Mesenchymal stem cell (in vitro differentiated cells and primary cell): ENCODE measurements at regions not wholly inside any gene's neighbourhood (a gene's known extent, or its start where the extent isn't known, plus 50 kb on each side); places are given as distances from the start of the nearest gene placed in this dataset.
"Not testable (repeated sequence)": the region's sequence is repeated elsewhere in the genome, so short reads cannot be mapped to it uniquely, and the experiment has no call there.

Experiments
- DNase-seq: peaks from one replicate; pipeline ENCODE4 v3.0.0-alpha.2; 2013
- H2AFZ ChIP-seq: one replicate; pipeline ENCODE4 v1.6.1; 2013; ENCODE audit warnings: low read depth, mild to moderate bottlenecking, control low read depth, inconsistent platforms, low read length, moderate library complexity
- H2AK5ac ChIP-seq: 2 replicates; pipeline ENCODE4 v1.6.1; 2013; ENCODE audit warnings: low read length, moderate library complexity, mild to moderate bottlenecking, inconsistent platforms; ENCODE audit not compliant: severe bottlenecking
- H2BK120ac ChIP-seq: one replicate; pipeline ENCODE4 v1.6.1; 2013; ENCODE audit warnings: low read depth, mild to moderate bottlenecking, inconsistent platforms, low read length, moderate library complexity
- H2BK12ac ChIP-seq, 2 experiments: one replicate each; pipeline ENCODE4 v1.6.1; 2013; ENCODE audit warnings: inconsistent platforms in 2 of 2, low read length in 2 of 2, mild to moderate bottlenecking in 2 of 2, moderate library complexity in 2 of 2, control low read depth in 1 of 2
- H2BK15ac ChIP-seq: one replicate; pipeline ENCODE4 v1.6.1; 2013; ENCODE audit warnings: mild to moderate bottlenecking, low read depth, inconsistent platforms; ENCODE audit not compliant: poor library complexity, severe bottlenecking
- H2BK5ac ChIP-seq: 2 replicates; pipeline ENCODE4 v1.6.1; 2013; ENCODE audit warnings: low read depth, mild to moderate bottlenecking, low read length, control low read depth, inconsistent platforms; ENCODE audit not compliant: poor library complexity, severe bottlenecking
- H3K14ac ChIP-seq, 2 experiments: one replicate each; pipeline ENCODE4 v1.6.1; 2013; ENCODE audit warnings: inconsistent platforms in 2 of 2, low read length in 2 of 2, control low read depth in 1 of 2, mild to moderate bottlenecking in 1 of 2, moderate library complexity in 1 of 2
- H3K18ac ChIP-seq, 2 experiments: one replicate each; pipeline ENCODE4 v1.6.1; 2013; ENCODE audit warnings: inconsistent platforms in 2 of 2, low read length in 2 of 2, control low read depth in 1 of 2, low read depth in 1 of 2, mild to moderate bottlenecking in 1 of 2
- H3K23ac ChIP-seq, 2 experiments: one replicate each; pipeline ENCODE4 v1.6.1; 2013; ENCODE audit warnings: inconsistent platforms in 2 of 2, low read length in 2 of 2, mild to moderate bottlenecking in 2 of 2, moderate library complexity in 2 of 2, control low read depth in 1 of 2
- H3K27ac ChIP-seq: 2 replicates; pipeline ENCODE4 v1.5.1; 2013; ENCODE audit warnings: mild to moderate bottlenecking, moderate library complexity, low read length, control low read depth, inconsistent platforms; ENCODE audit not compliant: poor library complexity, severe bottlenecking
- H3K27me3 ChIP-seq, 2 experiments: 2 replicates each; pipeline versions ENCODE4 v1.6.1 to v1.7.0; 2013; ENCODE audit warnings: low read length in 2 of 2, mild to moderate bottlenecking in 2 of 2, moderate library complexity in 2 of 2, control low read depth in 1 of 2, inconsistent platforms in 1 of 2; ENCODE audit not compliant: control insufficient read depth in 1 of 2, insufficient read depth in 1 of 2
- H3K36me3 ChIP-seq, 2 experiments: 2 replicates each; pipeline versions ENCODE4 v1.6.1 to v1.7.0; 2013; ENCODE audit warnings: low read length in 2 of 2, control low read depth in 1 of 2, inconsistent platforms in 1 of 2, low read depth in 1 of 2, mild to moderate bottlenecking in 1 of 2; ENCODE audit not compliant: insufficient read depth in 2 of 2, control insufficient read depth in 1 of 2
- H3K4ac ChIP-seq, 2 experiments: one replicate each; pipeline ENCODE4 v1.6.1; 2013; ENCODE audit warnings: inconsistent platforms in 2 of 2, low read length in 2 of 2, mild to moderate bottlenecking in 2 of 2, moderate library complexity in 2 of 2, control low read depth in 1 of 2, low read depth in 1 of 2
- H3K4me1 ChIP-seq: 2 replicates; pipeline ENCODE4 v1.6.1; 2013; ENCODE audit warnings: low read depth, low read length, control low read depth; ENCODE audit not compliant: control insufficient read depth, insufficient read depth
- H3K4me2 ChIP-seq: 2 replicates; pipeline ENCODE4 v1.6.1; 2013; ENCODE audit warnings: low read length, mild to moderate bottlenecking, inconsistent platforms; ENCODE audit not compliant: poor library complexity, severe bottlenecking
- H3K4me3 ChIP-seq, 2 experiments: 2 replicates each; pipeline versions ENCODE4 v1.5.1 to v1.7.0; 2013; ENCODE audit warnings: low read length in 2 of 2, mild to moderate bottlenecking in 2 of 2, control low read depth in 1 of 2, low read depth in 1 of 2; ENCODE audit not compliant: insufficient read depth in 1 of 2
- H3K79me1 ChIP-seq: replicated peaks from 2 replicates; pipeline ENCODE4 v1.6.1; 2013; ENCODE audit warnings: mild to moderate bottlenecking, control low read depth, low read length, inconsistent platforms; ENCODE audit not compliant: poor library complexity, severe bottlenecking
- H3K9ac ChIP-seq: 2 replicates; pipeline ENCODE4 v1.7.0; 2013; ENCODE audit warnings: mild to moderate bottlenecking, low read length, moderate library complexity
- H3K9me3 ChIP-seq: 2 replicates; pipeline ENCODE4 v1.7.0; 2013; ENCODE audit warnings: mild to moderate bottlenecking, low read length; ENCODE audit not compliant: control insufficient read depth
- H4K8ac ChIP-seq: one replicate; pipeline ENCODE4 v1.6.1; 2013; ENCODE audit warnings: inconsistent platforms, mild to moderate bottlenecking, low read length, moderate library complexity
- H4K91ac ChIP-seq: one replicate; pipeline ENCODE4 v1.6.1; 2013; ENCODE audit warnings: mild to moderate bottlenecking, low read length, inconsistent platforms
- WGBS: methylation state at CpG from one replicate; pipeline ENCODE4 v1.1.7; 2013; ENCODE audit warnings: mixed read lengths; 5-methylcytosine and 5-hydroxymethylcytosine counted together

DNA sequence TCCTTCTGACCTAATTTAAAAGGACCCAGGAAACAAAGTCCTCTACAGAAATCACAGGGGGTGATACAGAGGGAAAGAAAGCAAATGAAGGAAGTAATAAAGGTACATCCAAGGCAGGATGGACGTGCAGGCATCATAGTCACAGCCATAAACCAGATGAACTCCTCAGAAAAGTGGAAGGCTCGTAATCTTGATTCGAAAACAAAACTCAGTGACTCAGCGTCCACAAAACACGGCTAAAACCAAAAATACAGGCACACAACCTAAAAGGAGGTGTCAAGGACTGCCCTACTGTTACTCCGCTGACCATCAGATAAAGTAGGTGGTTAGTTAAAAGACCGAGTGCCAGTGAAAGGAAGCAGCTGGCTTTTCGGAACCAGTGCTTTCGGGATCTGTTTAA lies 81.5 kb downstream of the TRIM69 start:
- H3K9ac ChIP-seq, DNase-seq, H4K91ac ChIP-seq, H4K8ac ChIP-seq, H3K4me3 ChIP-seq, H3K27ac ChIP-seq, H3K23ac ChIP-seq, H3K4ac ChIP-seq, H3K18ac ChIP-seq, H2BK5ac ChIP-seq, H2AFZ ChIP-seq, H2BK15ac ChIP-seq, H2BK12ac ChIP-seq, H2AK5ac ChIP-seq, H3K4me1 ChIP-seq, H3K36me3 ChIP-seq, H3K14ac ChIP-seq, H3K4me2 ChIP-seq, H2BK120ac ChIP-seq, H3K79me1 ChIP-seq, H3K9me3 ChIP-seq: not testable (repeated sequence)
- 91% methylated on average over 3 of the region's 9 CpGs for WGBS
- H3K27me3 ChIP-seq: peaks cover 9 to 22% of the 10 kb centered on the region in 2 experiments

DNA sequence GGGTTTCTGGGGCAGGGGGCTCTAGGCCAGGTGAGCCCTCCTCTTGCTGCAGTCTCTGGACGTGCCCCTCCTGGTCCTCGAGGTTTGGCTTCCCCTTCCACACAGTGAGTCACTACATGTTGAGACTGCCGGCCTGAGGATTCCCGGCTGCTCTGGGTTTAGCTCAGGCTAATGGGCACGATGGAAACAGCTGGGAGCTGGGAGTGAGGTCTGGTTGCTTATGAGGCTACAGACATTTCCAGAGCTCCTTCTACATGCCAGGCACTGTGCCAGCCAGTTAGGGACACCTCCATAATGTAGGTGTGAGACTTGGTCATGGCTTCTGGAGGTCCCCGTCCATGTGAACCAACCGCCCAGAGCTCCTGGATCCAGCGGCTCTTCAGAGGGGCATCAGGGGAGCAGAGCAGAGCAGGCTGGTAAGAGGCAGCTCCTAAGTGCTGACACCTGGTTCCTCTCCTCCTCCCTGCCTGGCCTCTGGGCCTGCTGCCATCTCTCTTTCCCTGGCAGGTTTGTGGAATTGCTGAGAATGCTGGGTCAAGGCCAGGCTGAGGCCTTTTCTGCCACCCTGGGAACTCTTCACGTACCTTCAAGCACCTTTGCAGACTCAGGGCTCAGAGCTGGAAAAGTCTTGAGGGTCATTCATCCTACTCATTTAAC lies 83.1 kb downstream of the TRIM69 start:
- H3K27ac ChIP-seq, H3K14ac ChIP-seq, H2BK12ac ChIP-seq, H2BK5ac ChIP-seq, H2AFZ ChIP-seq, H2BK15ac ChIP-seq, H3K27me3 ChIP-seq, H4K8ac ChIP-seq, H4K91ac ChIP-seq, H3K4me3 ChIP-seq, H3K4me1 ChIP-seq, H3K18ac ChIP-seq, H2AK5ac ChIP-seq, H3K79me1 ChIP-seq, H3K4me2 ChIP-seq, H3K9me3 ChIP-seq, DNase-seq, H3K23ac ChIP-seq, H3K9ac ChIP-seq, H3K4ac ChIP-seq, H2BK120ac ChIP-seq, H3K36me3 ChIP-seq: not testable (repeated sequence)
- WGBS: 81% methylated on average over 7 of the region's 9 CpGs

DNA sequence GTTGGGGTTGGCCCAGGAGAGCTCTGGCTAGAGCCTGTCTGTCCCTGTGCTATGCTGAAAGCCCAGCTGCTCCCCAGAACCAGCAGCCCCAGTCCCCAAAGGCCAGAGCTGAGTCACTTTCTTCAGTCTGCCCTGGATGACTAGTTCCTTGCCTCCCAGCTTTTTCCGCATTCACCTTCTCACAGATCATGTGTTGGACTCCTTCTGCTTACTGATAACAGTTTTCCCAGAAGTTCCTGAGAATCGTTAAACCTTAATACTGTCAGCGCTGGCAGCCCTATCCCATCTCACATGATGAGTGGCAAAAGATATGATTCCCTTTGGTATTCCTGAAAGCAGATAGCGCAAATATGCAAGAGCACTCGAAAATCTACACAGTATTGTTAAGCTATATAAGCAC lies 84.2 kb downstream of the TRIM69 start:
- not testable (repeated sequence) for H3K23ac ChIP-seq, H2BK12ac ChIP-seq
- no CpG with 5 or more reads among the region's 5 CpGs for WGBS

DNA sequence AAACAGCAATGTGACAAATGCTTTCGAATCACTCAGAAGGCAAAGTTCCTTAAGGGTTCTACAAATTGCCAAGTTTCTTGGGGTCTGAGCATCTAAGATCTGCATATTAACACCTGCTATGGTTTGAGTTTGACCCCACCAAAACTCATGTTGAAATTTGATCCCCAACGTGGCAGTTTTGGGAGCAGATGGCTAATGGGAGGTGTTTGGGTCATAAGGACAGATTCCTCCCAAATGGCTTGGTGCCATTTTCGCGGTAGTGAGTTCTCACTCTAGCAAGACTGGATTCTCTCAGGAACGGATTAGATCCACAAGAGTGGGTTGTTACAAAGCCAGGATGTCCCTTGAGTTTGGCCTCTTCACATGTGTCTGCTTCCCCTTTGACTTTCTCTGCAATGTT lies 84.6 kb downstream of the TRIM69 start:
- H2BK15ac ChIP-seq, H2BK5ac ChIP-seq, DNase-seq, H3K4me3 ChIP-seq, H3K4me1 ChIP-seq, H3K4ac ChIP-seq, H3K23ac ChIP-seq, H3K4me2 ChIP-seq, H3K79me1 ChIP-seq, H2BK12ac ChIP-seq, H2AK5ac ChIP-seq, H3K27me3 ChIP-seq, H3K18ac ChIP-seq, H4K91ac ChIP-seq, H3K9ac ChIP-seq, H3K36me3 ChIP-seq, H4K8ac ChIP-seq, H2AFZ ChIP-seq, H3K27ac ChIP-seq, H2BK120ac ChIP-seq, H3K14ac ChIP-seq, H3K9me3 ChIP-seq: not testable (repeated sequence)
- 84% methylated on average over 5 of the region's 5 CpGs for WGBS

More for the DNA sequence above, 84.2 kb downstream of the TRIM69 start:
- H2AK5ac ChIP-seq, H4K91ac ChIP-seq, DNase-seq, H3K27ac ChIP-seq, H3K9me3 ChIP-seq, H3K4ac ChIP-seq, H3K4me2 ChIP-seq, H3K4me1 ChIP-seq, H2BK5ac ChIP-seq, H3K27me3 ChIP-seq, H3K79me1 ChIP-seq, H3K36me3 ChIP-seq, H2AFZ ChIP-seq, H2BK120ac ChIP-seq, H3K18ac ChIP-seq, H2BK15ac ChIP-seq, H3K4me3 ChIP-seq, H4K8ac ChIP-seq, H3K14ac ChIP-seq, H3K9ac ChIP-seq: not testable (repeated sequence)
